Activated CD4-positive, alpha-beta memory T cell treated with anti-CD3 and anti-CD28 coated beads, Interleukin-2, amount 10 ng/mL, durations not matched to agents 7 days and 5 days (primary cell): ENCODE measurements at regions not wholly inside any gene's neighbourhood (a gene's known extent, or its start where the extent isn't known, plus 50 kb on each side); places are given as distances from the start of the nearest gene placed in this dataset.

Source experiments
- CTCF ChIA-PET: fragments of 350-600 bp; sonication (Branson Sonifier 250); formaldehyde crosslinking; loops from one replicate; lab custom pipeline; 2021; ENCODE audit warnings: antibody characterized with exemption, inconsistent platforms; lab: Charles Lee
- POLR2A ChIA-PET: fragments of 350-600 bp; sonication (Branson Sonifier 250); formaldehyde crosslinking; loops from one replicate; lab custom pipeline; 2021; ENCODE audit warnings: antibody characterized with exemption; lab: Charles Lee
- DNase-seq: peaks from one replicate; pipeline ENCODE4 v3.0.0-alpha.2; 2020
- H3K27ac Mint-ChIP-seq: one replicate; pipeline ENCODE4 v1.8.0; 2021; ENCODE audit warnings: mild to moderate bottlenecking, mixed read lengths
- H3K27me3 Mint-ChIP-seq: one replicate; pipeline ENCODE4 v1.8.0; 2021; ENCODE audit warnings: mixed read lengths
- H3K36me3 Mint-ChIP-seq: one replicate; pipeline ENCODE4 v1.8.0; 2021; ENCODE audit warnings: low read depth, mixed read lengths
- H3K4me1 Mint-ChIP-seq: one replicate; pipeline ENCODE4 v1.8.0; 2021; ENCODE audit warnings: mixed read lengths
- H3K4me3 Mint-ChIP-seq: one replicate; pipeline ENCODE4 v1.8.0; 2021; ENCODE audit warnings: mild to moderate bottlenecking, mixed read lengths
- H3K9me3 Mint-ChIP-seq: one replicate; pipeline ENCODE4 v1.8.0; 2021; ENCODE audit warnings: mixed read lengths

- POLR2A ChIA-PET: no interaction called here
- H3K4me3 Mint-ChIP-seq: no peak overlapping the region
- no peak overlapping the region for H3K27ac Mint-ChIP-seq
Measured at GRCh38 chr18:60649842-60650536, 277.4 kb upstream of the MC4R start.

GRCh38 chr18:60654298-60654697, 281.7 kb upstream of the MC4R start:
- DNase-seq: no peak
- POLR2A ChIA-PET: no interaction called here
- Mint-ChIP-seq H3K36me3 (no peaks in the 10 kb centered on the region), H3K27me3 (no peaks in the 10 kb centered on the region), H3K27ac (no peak overlapping the region), H3K9me3 (no peaks in the 10 kb centered on the region), H3K4me1 (no peaks in the 10 kb centered on the region), H3K4me3 (no peak overlapping the region)
- CTCF ChIA-PET: no interaction called here

More at GRCh38 chr18:60649842-60650536, 277.4 kb upstream of the MC4R start:
- no peaks in the 10 kb centered on the region for H3K27me3 Mint-ChIP-seq
- CTCF ChIA-PET: no interaction called here
- H3K9me3 Mint-ChIP-seq: no peaks in the 10 kb centered on the region
- no peaks in the 10 kb centered on the region for H3K36me3 Mint-ChIP-seq
- no peaks in the 10 kb centered on the region for H3K4me1 Mint-ChIP-seq
- DNase-seq: no peak

GRCh38 chr18:60656553-60656952, 284.0 kb upstream of the MC4R start:
- Mint-ChIP-seq H3K27ac (no peak overlapping the region), H3K9me3 (no peaks in the 10 kb centered on the region), H3K4me1 (no peaks in the 10 kb centered on the region), H3K27me3 (no peaks in the 10 kb centered on the region), H3K4me3 (no peak overlapping the region), H3K36me3 (no peaks in the 10 kb centered on the region)
- DNase-seq: no peak
- POLR2A ChIA-PET: no interaction called here
- CTCF ChIA-PET: no interaction called here

GRCh38 chr18:60662491-60662890, 289.9 kb upstream of the MC4R start:
- Mint-ChIP-seq H3K36me3 (no peaks in the 10 kb centered on the region), H3K4me3 (no peak overlapping the region), H3K27ac (no peak overlapping the region), H3K4me1 (no peaks in the 10 kb centered on the region), H3K27me3 (no peaks in the 10 kb centered on the region), H3K9me3 (peaks cover 12% of the 10 kb centered on the region)
- ChIA-PET CTCF (no interaction called here), POLR2A (no interaction called here)
- DNase-seq: no peak

- no peak for DNase-seq
- Mint-ChIP-seq H3K9me3 (peaks cover 12% of the 10 kb centered on the region), H3K36me3 (no peaks in the 10 kb centered on the region), H3K4me3 (no peak overlapping the region), H3K27ac (no peak overlapping the region), H3K4me1 (no peaks in the 10 kb centered on the region), H3K27me3 (no peaks in the 10 kb centered on the region)
- CTCF ChIA-PET: no interaction called here
- POLR2A ChIA-PET: no interaction called here
Measured at GRCh38 chr18:60663060-60663989, 290.8 kb upstream of the MC4R start.

GRCh38 chr18:60664736-60665135, 292.2 kb upstream of the MC4R start:
- POLR2A ChIA-PET: no interaction called here
- no peak for DNase-seq
- CTCF ChIA-PET: no interaction called here

GRCh38 chr18:60667016-60667415, 294.4 kb upstream of the MC4R start:
- H3K9me3 Mint-ChIP-seq: peaks cover 12% of the 10 kb centered on the region
- H3K4me3 Mint-ChIP-seq: no peak overlapping the region
- POLR2A ChIA-PET: no interaction called here
- no peaks in the 10 kb centered on the region for H3K36me3 Mint-ChIP-seq
- DNase-seq: no peak
- no peaks in the 10 kb centered on the region for H3K4me1 Mint-ChIP-seq
- H3K27ac Mint-ChIP-seq: no peak overlapping the region
- no peaks in the 10 kb centered on the region for H3K27me3 Mint-ChIP-seq
- CTCF ChIA-PET: no interaction called here

More at GRCh38 chr18:60664736-60665135, 292.2 kb upstream of the MC4R start:
- H3K9me3 Mint-ChIP-seq: peaks cover 12% of the 10 kb centered on the region
- H3K27ac Mint-ChIP-seq: no peak overlapping the region
- no peaks in the 10 kb centered on the region for H3K27me3 Mint-ChIP-seq
- no peaks in the 10 kb centered on the region for H3K36me3 Mint-ChIP-seq
- no peak overlapping the region for H3K4me3 Mint-ChIP-seq
- H3K4me1 Mint-ChIP-seq: no peaks in the 10 kb centered on the region

GRCh38 chr18:60668583-60668982, 296.0 kb upstream of the MC4R start:
- Mint-ChIP-seq H3K36me3 (no peaks in the 10 kb centered on the region), H3K4me1 (no peaks in the 10 kb centered on the region), H3K27me3 (no peaks in the 10 kb centered on the region), H3K9me3 (peaks cover 7% of the 10 kb centered on the region), H3K27ac (no peak overlapping the region), H3K4me3 (no peak overlapping the region)
- CTCF ChIA-PET: no interaction called here
- POLR2A ChIA-PET: no interaction called here
- no peak for DNase-seq

- ChIA-PET CTCF (no interaction called here), POLR2A (no interaction called here)
- no peaks in the 10 kb centered on the region for H3K27me3 Mint-ChIP-seq
Measured at GRCh38 chr18:60669938-60670337, 297.4 kb upstream of the MC4R start.

GRCh38 chr18:60671021-60671420, 298.4 kb upstream of the MC4R start:
- ChIA-PET CTCF (no interaction called here), POLR2A (no interaction called here)
- H3K4me3 Mint-ChIP-seq: no peak overlapping the region
- no peak for DNase-seq
- H3K27ac Mint-ChIP-seq: no peak overlapping the region
- H3K9me3 Mint-ChIP-seq: no peaks in the 10 kb centered on the region
- H3K27me3 Mint-ChIP-seq: no peaks in the 10 kb centered on the region
- no peaks in the 10 kb centered on the region for H3K4me1 Mint-ChIP-seq
- no peaks in the 10 kb centered on the region for H3K36me3 Mint-ChIP-seq

More at GRCh38 chr18:60669938-60670337, 297.4 kb upstream of the MC4R start:
- DNase-seq: no peak
- no peak overlapping the region for H3K4me3 Mint-ChIP-seq
- H3K27ac Mint-ChIP-seq: no peak overlapping the region
- no peaks in the 10 kb centered on the region for H3K4me1 Mint-ChIP-seq
- H3K9me3 Mint-ChIP-seq: no peaks in the 10 kb centered on the region
- H3K36me3 Mint-ChIP-seq: no peaks in the 10 kb centered on the region

GRCh38 chr18:60675126-60675525, 302.6 kb upstream of the MC4R start:
- H3K4me3 Mint-ChIP-seq: no peak overlapping the region
- no peaks in the 10 kb centered on the region for H3K36me3 Mint-ChIP-seq
- H3K27ac Mint-ChIP-seq: no peak overlapping the region
- no peaks in the 10 kb centered on the region for H3K4me1 Mint-ChIP-seq
- peaks cover under 1% of the 10 kb centered on the region for H3K9me3 Mint-ChIP-seq
- POLR2A ChIA-PET: no interaction called here
- CTCF ChIA-PET: no interaction called here
- DNase-seq: no peak
- H3K27me3 Mint-ChIP-seq: no peaks in the 10 kb centered on the region

GRCh38 chr18:60675801-60676200, 303.2 kb upstream of the MC4R start:
- DNase-seq: no peak
- no peaks in the 10 kb centered on the region for H3K36me3 Mint-ChIP-seq
- H3K9me3 Mint-ChIP-seq: peaks cover 4% of the 10 kb centered on the region
- H3K27me3 Mint-ChIP-seq: no peaks in the 10 kb centered on the region
- CTCF ChIA-PET: no interaction called here
- H3K4me3 Mint-ChIP-seq: no peak overlapping the region
- H3K27ac Mint-ChIP-seq: no peak overlapping the region
- POLR2A ChIA-PET: no interaction called here
- no peaks in the 10 kb centered on the region for H3K4me1 Mint-ChIP-seq

- ChIA-PET CTCF (no interaction called here), POLR2A (no interaction called here)
- no peak overlapping the region for H3K4me3 Mint-ChIP-seq
- H3K4me1 Mint-ChIP-seq: no peaks in the 10 kb centered on the region
- peaks cover 4% of the 10 kb centered on the region for H3K9me3 Mint-ChIP-seq
- H3K27ac Mint-ChIP-seq: no peak overlapping the region
- no peaks in the 10 kb centered on the region for H3K36me3 Mint-ChIP-seq
- H3K27me3 Mint-ChIP-seq: no peaks in the 10 kb centered on the region
- no peak for DNase-seq
Measured at GRCh38 chr18:60676815-60677214, 304.2 kb upstream of the MC4R start.
